B cell (primary cell): ENCODE measurements at regions not wholly inside any gene's neighbourhood (a gene's known extent, or its start where the extent isn't known, plus 50 kb on each side); places are given as distances from the start of the nearest gene placed in this dataset.

Experiments
- ATAC-seq: fragments of 200-7000 bp; cut with Tn5 transposase; one replicate; pipeline ENCODE4 v1.10.0; 2021; ENCODE audit warnings: low read depth, mild to moderate bottlenecking, moderate number of reproducible peaks, moderate library complexity
- CTCF ChIA-PET: fragments of 350-600 bp; sonication (Branson Sonifier 250); formaldehyde crosslinking; loops from one replicate; lab custom pipeline; 2021; ENCODE audit warnings: antibody characterized with exemption, inconsistent platforms; lab: Charles Lee
- POLR2A ChIA-PET: fragments of 350-600 bp; sonication (Branson Sonifier 250); formaldehyde crosslinking; loops from one replicate; lab custom pipeline; 2021; ENCODE audit warnings: antibody characterized with exemption; lab: Charles Lee
- DNase-seq: peaks from one replicate; pipeline ENCODE4 v3.0.0; 2013
- H2AFZ ChIP-seq: 2 replicates; pipeline ENCODE4 v1.6.1; 2012; ENCODE audit warnings: mild to moderate bottlenecking, low read depth, low read length; ENCODE audit not compliant: insufficient read depth, poor library complexity, severe bottlenecking
- H3K27ac ChIP-seq, 2 donors: 1 replicate in 1 of 2; 2 replicates in 1 of 2; pipeline ENCODE4 v1.5.1; 2012 to 2013; ENCODE audit warnings: low read length in 2 of 2, mild to moderate bottlenecking in 2 of 2, moderate library complexity in 1 of 2
- H3K27me3 ChIP-seq, 4 experiments: fragments of 200-600 bp in 1 of 4; sonication (generic) in 1 of 4; replicated peaks in 1 of 4; 1 replicate in 2 of 4; 2 replicates in 2 of 4; pipeline versions ENCODE4 v1.6.1 to v1.7.0; 2013 to 2016; ENCODE audit warnings: low read length in 3 of 4, mild to moderate bottlenecking in 2 of 4, mixed read lengths in 1 of 4, moderate library complexity in 1 of 4; ENCODE audit not compliant: insufficient read depth in 4 of 4, control insufficient read depth in 3 of 4; ENCODE audit errors: control extremely low read depth in 1 of 4
- H3K36me3 ChIP-seq, 2 experiments: replicated peaks in 1 of 2; 1 replicate in 1 of 2; 2 replicates in 1 of 2; pipeline versions ENCODE4 v1.6.1 to v1.7.1; 2013; ENCODE audit warnings: low read length in 1 of 2; ENCODE audit not compliant: insufficient read depth in 2 of 2, control insufficient read depth in 1 of 2; ENCODE audit errors: control extremely low read depth in 1 of 2, extremely low read depth in 1 of 2
- H3K4me1 ChIP-seq, 2 donors: fragments of 200-600 bp in 1 of 2; sonication (generic) in 1 of 2; 1 replicate in 1 of 2; 2 replicates in 1 of 2; pipeline versions ENCODE4 v1.5.1 to v1.6.1; 2013 to 2017; ENCODE audit warnings: low read length in 2 of 2; ENCODE audit not compliant: control insufficient read depth in 2 of 2, insufficient read depth in 2 of 2
- H3K4me2 ChIP-seq: replicated peaks from 2 replicates; pipeline ENCODE3; 2012; ENCODE audit warnings: mild to moderate bottlenecking, low read depth, low read length; ENCODE audit not compliant: poor library complexity, severe bottlenecking
- H3K4me3 ChIP-seq, 5 experiments: fragments of 200-600 bp in 1 of 5; sonication (generic) in 1 of 5; 1 replicate in 3 of 5; 2 replicates in 2 of 5; pipeline versions ENCODE4 v1.5.1 to v1.7.0; 2011 to 2016; ENCODE audit warnings: low read length in 4 of 5, mild to moderate bottlenecking in 4 of 5, low read depth in 2 of 5, control low read depth in 1 of 5, moderate library complexity in 1 of 5; ENCODE audit not compliant: insufficient read depth in 1 of 5; ENCODE audit errors: control extremely low read depth in 1 of 5, extremely low read depth in 1 of 5
- H3K79me2 ChIP-seq: fragments of 200-600 bp; sonication (generic); one replicate; pipeline ENCODE4 v1.6.0; 2016; ENCODE audit warnings: low read length; ENCODE audit not compliant: control insufficient read depth, insufficient read depth
- H3K9ac ChIP-seq: fragments of 200-600 bp; sonication (generic); 2 replicates; pipeline ENCODE4 v1.6.1; 2017; ENCODE audit warnings: mild to moderate bottlenecking, low read length, moderate library complexity
- H3K9me3 ChIP-seq, 3 donors: one replicate each; pipeline versions ENCODE4 v1.6.1 to v1.7.1; 2013; ENCODE audit warnings: low read length in 2 of 3; ENCODE audit not compliant: control insufficient read depth in 2 of 3, insufficient read depth in 1 of 3; ENCODE audit errors: control extremely low read depth in 1 of 3
- H4K20me1 ChIP-seq: 2 replicates; pipeline ENCODE4 v1.6.0; 2012; ENCODE audit warnings: mild to moderate bottlenecking, low read length; ENCODE audit not compliant: insufficient read depth, control insufficient read depth, poor library complexity, severe bottlenecking
- H3K27ac Mint-ChIP-seq: one replicate; pipeline ENCODE4 v1.8.0; 2021; ENCODE audit warnings: mixed read lengths
- H3K27me3 Mint-ChIP-seq: one replicate; pipeline ENCODE4 v1.8.0; 2021; ENCODE audit warnings: mixed read lengths
- H3K4me1 Mint-ChIP-seq: one replicate; pipeline ENCODE4 v1.8.0; 2021; ENCODE audit warnings: mixed read lengths
- H3K4me3 Mint-ChIP-seq: one replicate; pipeline ENCODE4 v1.8.0; 2021; ENCODE audit warnings: mixed read lengths
- H3K9me3 Mint-ChIP-seq: one replicate; pipeline ENCODE4 v1.8.0; 2022; ENCODE audit warnings: mixed read lengths; ENCODE audit not compliant: insufficient read depth
- CTCF ChIP-seq: fragments of 200-600 bp; IDR thresholded peaks from one replicate; pipeline ENCODE4 v1.8.0; 2022; ENCODE audit warnings: antibody characterized with exemption, mild to moderate bottlenecking
- EZH2 ChIP-seq: IDR thresholded peaks from 2 replicates; pipeline ENCODE4 v1.6.1; 2012; ENCODE audit warnings: borderline replicate concordance, low read depth, mild to moderate bottlenecking, moderate library complexity, low read length; ENCODE audit not compliant: insufficient read depth, poor library complexity, severe bottlenecking
- WGBS: methylation state at CpG from one replicate; pipeline ENCODE4 v1.1.5; 2013; ENCODE audit warnings: missing lambda C conversion rate; ENCODE audit not compliant: insufficient coverage; 5-methylcytosine and 5-hydroxymethylcytosine counted together
- intact Hi-C: fragments of 100-400 bp; cut with micrococcal nuclease; formaldehyde crosslinking; loops from one replicate; pipeline ENCODE4 v1.10.0; 2022

DNA sequence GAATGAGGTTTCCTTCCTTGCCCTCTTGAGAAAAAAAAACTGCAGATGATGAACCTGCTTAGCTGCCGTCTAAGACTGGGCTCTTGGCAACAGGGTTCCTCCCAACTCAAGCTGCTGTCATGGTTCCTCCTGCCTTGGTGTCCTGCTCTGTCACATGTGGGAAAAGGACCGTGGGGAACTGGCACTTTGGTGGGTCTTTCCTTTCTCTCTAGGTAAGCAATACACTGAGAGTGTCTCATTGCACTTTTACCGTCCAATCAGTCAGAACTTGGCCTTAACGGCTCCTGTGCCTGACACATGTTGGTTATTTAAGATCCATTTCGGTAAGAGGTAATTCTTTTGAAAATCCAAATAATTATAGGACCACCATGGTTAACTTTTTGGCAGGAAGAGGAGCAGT, 60.8 kb upstream of the RNF152 start:
- peaks cover 3% of the 10 kb centered on the region for H3K9me3 Mint-ChIP-seq
- H3K27ac Mint-ChIP-seq, result no peak overlapping the region
- Histone ChIP-seq H3K36me3 (no peaks in the 10 kb centered on the region), H3K27me3 (peaks cover 0 to 51% (median 28%) of the 10 kb centered on the region in 4 experiments), H3K79me2 (no peaks in the 10 kb centered on the region), H3K4me3 (no peak overlapping the region), H3K4me1 (peaks cover 13 to 14% of the 10 kb centered on the region in 2 donors), H3K9me3 (peaks cover 0 to 12% (median 1%) of the 10 kb centered on the region in 3 donors), H3K4me2 (no peak overlapping the region), H4K20me1 (no peaks in the 10 kb centered on the region), H3K27ac (no peak overlapping the region), H2AFZ (no peak overlapping the region), H3K9ac (no peak overlapping the region)
- ChIA-PET CTCF (no interaction called here), POLR2A (no interaction called here)
- H3K4me1 Mint-ChIP-seq, result peaks cover 14% of the 10 kb centered on the region
- WGBS, result 92% methylated on average over 5 of the region's 5 CpGs
- peaks cover 55% of the 10 kb centered on the region for H3K27me3 Mint-ChIP-seq
- TF ChIP-seq CTCF, result no peak
- TF ChIP-seq EZH2, result no peak
- intact Hi-C loops, result no loop called here
- DNase-seq (no peak), ATAC-seq (no peak)
- no peak overlapping the region for H3K4me3 Mint-ChIP-seq

- Histone ChIP-seq H3K79me2 (no peaks in the 10 kb centered on the region), H3K4me3 (no peak overlapping the region), H3K27me3 (peaks cover 0 to 51% (median 26%) of the 10 kb centered on the region in 4 experiments), H3K36me3 (no peaks in the 10 kb centered on the region), H3K9ac (no peak overlapping the region), H3K4me2 (no peak overlapping the region), H4K20me1 (no peaks in the 10 kb centered on the region), H3K9me3 (peaks cover 0 to 12% (median 1%) of the 10 kb centered on the region in 3 donors), H3K27ac (no peak overlapping the region), H3K4me1 (peaks cover 13 to 14% of the 10 kb centered on the region in 2 donors), H2AFZ (no peak overlapping the region)
- TF ChIP-seq CTCF (no peak), EZH2 (no peak)
- ATAC-seq (no peak), DNase-seq (no peak)
- CTCF ChIA-PET, result no interaction called here
- H3K27me3 Mint-ChIP-seq, result peaks cover 50% of the 10 kb centered on the region
- H3K27ac Mint-ChIP-seq, result no peak overlapping the region
- intact Hi-C loops, result no loop called here
- no peak overlapping the region for H3K4me3 Mint-ChIP-seq
- H3K4me1 Mint-ChIP-seq, result peaks cover 14% of the 10 kb centered on the region
- 97% methylated on average over 3 of the region's 5 CpGs for WGBS
- POLR2A ChIA-PET, result no interaction called here
- peaks cover 2% of the 10 kb centered on the region for H3K9me3 Mint-ChIP-seq
These were observed 60.4 kb upstream of the RNF152 start for GRCh38 chr18:61953161-61953560.
